Adrenal gland (tissue), 5 donors: ENCODE measurements at regions not wholly inside any gene's neighbourhood (a gene's known extent, or its start where the extent isn't known, plus 50 kb on each side); places are given as distances from the start of the nearest gene placed in this dataset.

Source experiments
- CTCF ChIP-seq, 6 experiments: fragments of 450-650 bp in 4 of 6; fragments of 200-600 bp in 2 of 6; sonication (generic) in 1 of 6; IDR thresholded peaks; 1 replicate in 5 of 6; 2 replicates in 1 of 6; pipeline versions ENCODE4 v1.5.1 to v1.8.0; 2016 to 2021; ENCODE audit warnings: antibody characterized with exemption in 6 of 6, mild to moderate bottlenecking in 2 of 6, moderate library complexity in 1 of 6
- POLR2A ChIP-seq, 2 donors: fragments of 450-650 bp; IDR thresholded peaks; one replicate each; pipeline ENCODE4 v1.6.1; 2017; ENCODE audit warnings: antibody characterized with exemption in 2 of 2, mild to moderate bottlenecking in 2 of 2, moderate library complexity in 1 of 2
- donor health status: DM: no; HTN: no; CAD: no.

- no peak for TF ChIP-seq POLR2A (IDR thresholded peaks at IDR 0.05)
- TF ChIP-seq CTCF (IDR thresholded peaks at IDR 0.05) = no peak
Observed at GRCh38 chr2:63716146-63716545, 125.5 kb upstream of the UGP2 start.
